Activated T-cell treated with anti-CD3 and anti-CD28 coated beads, Interleukin-2, amount 50 U/mL, for 72 hours (primary cell): ENCODE measurements at regions not wholly inside any gene's neighbourhood (a gene's known extent, or its start where the extent isn't known, plus 50 kb on each side); places are given as distances from the start of the nearest gene placed in this dataset.
"Not testable (repeated sequence)": the region's sequence is repeated elsewhere in the genome, so short reads cannot be mapped to it uniquely, and the experiment has no call there.

Experiments
- ATAC-seq, 2 donors: fragments of 150-1000 bp; cut with Tn5 transposase; replicated peaks in 1 of 2; 2 replicates each; pipeline ENCODE4 v1.10.0; 2021; ENCODE audit warnings: moderate library complexity in 2 of 2, mild to moderate bottlenecking in 1 of 2
- DNase-seq, 2 donors: peaks; one replicate each; pipeline ENCODE4 v3.0.0; 2021 to 2022; ENCODE audit warnings: mixed read lengths in 1 of 2
- H3K27ac Mint-ChIP-seq: one replicate; pipeline ENCODE4 v1.8.0; 2022; ENCODE audit warnings: mild to moderate bottlenecking, moderate library complexity, mixed read lengths
- H3K27me3 Mint-ChIP-seq: one replicate; pipeline ENCODE4 v1.8.0; 2022; ENCODE audit warnings: low read depth, mixed read lengths
- H3K36me3 Mint-ChIP-seq, 2 donors: one replicate each; pipeline ENCODE4 v1.8.0; 2022; ENCODE audit warnings: mixed read lengths in 2 of 2, mild to moderate bottlenecking in 1 of 2; ENCODE audit not compliant: insufficient read depth in 2 of 2
- H3K4me1 Mint-ChIP-seq: one replicate; pipeline ENCODE4 v1.8.0; 2022; ENCODE audit warnings: low read depth, mixed read lengths
- H3K4me3 Mint-ChIP-seq, 2 donors: one replicate each; pipeline ENCODE4 v1.8.0; 2022; ENCODE audit warnings: mild to moderate bottlenecking in 2 of 2, mixed read lengths in 2 of 2, moderate library complexity in 2 of 2
- H3K9me3 Mint-ChIP-seq, 2 donors: one replicate each; pipeline ENCODE4 v1.8.0; 2022; ENCODE audit warnings: mixed read lengths in 2 of 2

DNA sequence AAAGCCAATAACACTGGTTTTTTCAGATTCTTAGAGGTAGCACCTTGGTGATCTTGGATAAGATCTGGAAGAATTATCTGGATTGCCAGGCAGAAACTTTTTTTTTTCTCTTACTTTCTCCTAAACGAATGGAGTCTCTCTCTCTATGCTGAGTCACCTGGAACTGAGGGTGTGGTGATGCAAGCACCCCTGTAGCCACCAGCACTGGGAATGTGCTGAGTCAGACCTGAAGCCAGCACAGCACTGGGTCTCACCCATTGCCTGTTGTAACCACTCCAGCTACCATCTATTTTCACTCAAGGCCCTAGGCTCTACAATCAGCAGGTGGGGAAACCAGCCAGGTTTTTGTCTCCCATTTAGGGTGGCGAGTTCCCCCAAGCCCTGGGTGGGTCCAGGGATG is 923.8 kb downstream of the RAPGEF2 start:
- Mint-ChIP-seq H3K27me3 (no peaks in the 10 kb centered on the region), H3K9me3 (peaks cover 1 to 5% of the 10 kb centered on the region in 2 donors), H3K36me3 (no peaks in the 10 kb centered on the region), H3K4me3 (no peak overlapping the region), H3K27ac (no peak overlapping the region), H3K4me1 (no peaks in the 10 kb centered on the region)
- no peak for ATAC-seq
- DNase-seq = no peak

GRCh38 chr4:160034501-160034900 is 931.6 kb downstream of the RAPGEF2 start:
- peaks cover 0 to 4% of the 10 kb centered on the region in 2 donors for H3K9me3 Mint-ChIP-seq
- no peak for DNase-seq
- no peak for ATAC-seq
- H3K36me3 Mint-ChIP-seq = no peaks in the 10 kb centered on the region
- no peaks in the 10 kb centered on the region for H3K4me1 Mint-ChIP-seq
- no peak overlapping the region for H3K27ac Mint-ChIP-seq
- H3K4me3 Mint-ChIP-seq = no peak overlapping the region
- no peaks in the 10 kb centered on the region for H3K27me3 Mint-ChIP-seq

DNA sequence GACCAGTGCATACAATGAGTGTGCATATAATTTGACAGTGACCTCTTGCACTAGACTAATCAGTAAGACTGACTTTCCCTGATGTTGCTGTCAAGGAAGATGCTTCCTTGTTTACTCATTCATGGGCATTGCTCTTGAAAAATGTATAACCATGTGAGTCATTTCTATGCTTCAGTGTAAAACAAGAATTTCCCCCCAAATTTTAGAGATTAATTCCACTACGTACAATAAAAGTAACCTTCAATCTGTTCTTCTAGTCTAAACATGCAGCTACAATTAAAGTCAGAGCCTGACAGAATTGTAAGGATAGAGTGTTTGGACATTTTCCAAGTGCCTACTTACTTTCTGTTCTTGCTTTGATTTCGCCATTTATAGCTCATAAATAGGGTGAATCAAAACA is 935.7 kb downstream of the RAPGEF2 start:
- DNase-seq (no peak), ATAC-seq (no peak)
- peaks cover 0 to 5% of the 10 kb centered on the region in 2 donors for H3K9me3 Mint-ChIP-seq
- no peak overlapping the region for H3K4me3 Mint-ChIP-seq
- no peaks in the 10 kb centered on the region for H3K4me1 Mint-ChIP-seq
- H3K27me3 Mint-ChIP-seq = no peaks in the 10 kb centered on the region
- no peaks in the 10 kb centered on the region for H3K36me3 Mint-ChIP-seq
- no peak overlapping the region for H3K27ac Mint-ChIP-seq

DNA sequence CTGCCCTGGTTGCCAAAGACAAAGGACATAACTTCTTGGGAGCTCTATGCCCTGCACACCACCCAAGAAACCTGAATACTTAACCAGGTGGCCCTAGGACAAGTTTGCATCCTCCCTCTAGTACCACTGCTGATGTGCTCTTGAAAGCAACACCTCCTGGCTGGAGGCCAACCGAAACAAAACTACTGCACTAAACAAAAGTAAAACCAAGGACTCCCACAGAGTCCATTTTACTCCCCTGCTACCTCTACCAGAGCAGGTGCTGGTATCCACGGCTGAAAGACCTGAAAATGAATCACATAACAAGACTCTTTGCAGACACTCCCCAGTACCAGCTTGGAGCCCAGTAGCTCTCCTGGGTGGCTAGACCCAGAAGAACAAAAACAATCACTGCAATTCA is 941.8 kb downstream of the RAPGEF2 start:
- no peak for ATAC-seq
- DNase-seq = no peak
- Mint-ChIP-seq H3K27ac (no peak overlapping the region), H3K36me3 (no peaks in the 10 kb centered on the region), H3K4me3 (no peak overlapping the region), H3K4me1 (no peaks in the 10 kb centered on the region), H3K9me3 (peaks cover 9 to 18% of the 10 kb centered on the region in 2 donors), H3K27me3 (no peaks in the 10 kb centered on the region)

DNA sequence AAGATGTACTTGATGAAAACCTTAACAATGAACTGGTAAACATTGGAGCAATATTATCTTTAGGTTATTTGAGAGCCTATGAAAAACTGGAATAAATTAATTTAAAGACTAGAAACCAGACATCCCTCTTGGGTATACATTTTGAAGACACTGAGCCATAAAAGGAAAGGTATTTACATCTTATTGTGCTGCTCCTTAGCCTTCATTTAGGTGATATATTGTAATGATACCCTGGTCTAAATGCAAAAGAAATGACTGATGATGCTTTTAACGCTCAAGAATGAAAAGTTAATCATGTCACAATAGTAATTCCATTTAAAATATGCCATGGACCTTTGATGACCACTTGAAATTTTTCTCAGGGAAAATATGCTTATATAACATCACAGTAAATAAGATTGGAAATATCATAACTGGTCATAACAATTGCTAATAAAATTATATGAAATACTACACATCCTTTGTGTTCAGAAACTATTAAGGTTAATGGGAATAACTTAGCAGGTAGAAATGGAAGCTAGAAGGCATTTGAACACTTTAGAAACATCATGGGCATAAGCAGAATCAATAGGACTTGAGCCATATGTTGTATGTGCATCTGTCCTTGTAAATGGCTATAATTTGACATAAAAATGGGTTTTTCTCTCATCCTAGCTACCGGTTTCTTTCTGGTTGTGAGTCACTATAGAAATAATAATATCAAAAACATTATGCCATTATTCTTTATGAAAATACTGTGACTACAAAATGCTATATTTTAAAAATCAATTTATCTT is 979.7 kb downstream of the RAPGEF2 start:
- Mint-ChIP-seq H3K27me3 (no peaks in the 10 kb centered on the region), H3K4me1 (no peaks in the 10 kb centered on the region), H3K9me3 (peaks cover 5 to 16% of the 10 kb centered on the region in 2 donors), H3K4me3 (no peak overlapping the region), H3K36me3 (no peaks in the 10 kb centered on the region), H3K27ac (no peak overlapping the region)
- no peak for ATAC-seq
- DNase-seq = no peak

DNA sequence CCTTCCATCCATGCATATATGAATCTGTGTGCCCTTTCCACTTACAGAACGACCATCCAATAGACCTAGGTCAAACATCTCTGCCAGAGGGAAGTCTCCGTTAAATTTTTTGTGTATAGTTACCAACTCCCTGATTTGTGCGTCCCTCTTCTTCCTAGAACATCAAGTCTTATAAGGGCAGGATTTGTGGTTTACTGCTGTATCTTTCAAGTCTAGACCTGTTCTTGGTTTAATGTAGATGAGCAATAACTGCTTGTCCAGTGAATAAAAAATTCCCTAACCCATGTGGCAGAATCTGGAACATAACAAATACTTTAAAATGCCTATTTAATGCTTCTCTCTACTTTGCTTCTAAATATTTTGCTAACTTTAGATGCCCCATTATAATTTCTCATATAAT is 988.8 kb downstream of the RAPGEF2 start:
- H3K4me3 Mint-ChIP-seq = no peak overlapping the region
- no peak overlapping the region for H3K27ac Mint-ChIP-seq
- H3K4me1 Mint-ChIP-seq = no peaks in the 10 kb centered on the region
- no peak for DNase-seq
- H3K27me3 Mint-ChIP-seq = no peaks in the 10 kb centered on the region
- no peaks in the 10 kb centered on the region for H3K36me3 Mint-ChIP-seq
- H3K9me3 Mint-ChIP-seq = peaks cover 18 to 21% of the 10 kb centered on the region in 2 donors
- no peak for ATAC-seq

DNA sequence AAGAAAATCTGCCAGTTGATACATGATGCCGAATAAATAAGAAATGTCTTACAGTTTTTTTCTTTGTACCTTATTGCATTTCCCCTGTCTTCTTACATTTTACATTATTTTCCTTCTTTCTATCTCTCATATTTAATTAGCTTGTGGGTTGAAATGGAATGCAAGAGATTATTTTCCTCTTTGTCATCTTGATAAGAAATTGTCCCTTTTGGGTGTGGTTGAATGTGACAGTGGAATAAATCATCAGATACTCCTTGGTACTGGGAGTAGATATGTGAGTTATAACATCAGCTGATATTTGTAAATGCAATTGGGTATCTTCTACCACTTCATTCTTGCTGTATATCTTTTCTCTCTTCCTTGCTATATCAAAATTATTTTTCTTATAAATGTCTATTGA is 997.4 kb downstream of the RAPGEF2 start:
- Mint-ChIP-seq H3K4me1 (no peaks in the 10 kb centered on the region), H3K27ac (no peak overlapping the region), H3K9me3 (peaks cover 9 to 11% of the 10 kb centered on the region in 2 donors), H3K36me3 (no peaks in the 10 kb centered on the region), H3K4me3 (no peak overlapping the region), H3K27me3 (no peaks in the 10 kb centered on the region)
- no peak for DNase-seq
- no peak for ATAC-seq

GRCh38 chr4:160110891-160111290 is 1008.0 kb downstream of the RAPGEF2 start:
- H3K27me3 Mint-ChIP-seq = no peaks in the 10 kb centered on the region
- H3K9me3 Mint-ChIP-seq = peaks cover 11 to 12% of the 10 kb centered on the region in 2 donors
- H3K4me3 Mint-ChIP-seq = no peak overlapping the region
- no peaks in the 10 kb centered on the region for H3K4me1 Mint-ChIP-seq
- H3K27ac Mint-ChIP-seq = no peak overlapping the region
- peaks cover 4 to 6% of the 10 kb centered on the region in 2 donors for H3K36me3 Mint-ChIP-seq
- DNase-seq (no peak), ATAC-seq (no peak)

- peaks cover 0 to 3% of the 10 kb centered on the region in 2 donors for H3K36me3 Mint-ChIP-seq
- no peaks in the 10 kb centered on the region for H3K27me3 Mint-ChIP-seq
- H3K27ac Mint-ChIP-seq = no peak overlapping the region
- H3K4me3 Mint-ChIP-seq = no peak overlapping the region
- peaks cover 4 to 11% of the 10 kb centered on the region in 2 donors for H3K9me3 Mint-ChIP-seq
- ATAC-seq (no peak), DNase-seq (no peak)
- H3K4me1 Mint-ChIP-seq = no peaks in the 10 kb centered on the region
These were observed 1014.8 kb downstream of the RAPGEF2 start for GRCh38 chr4:160117686-160118085.

- not testable (repeated sequence) for ATAC-seq, H3K9me3 Mint-ChIP-seq, H3K4me3 Mint-ChIP-seq, H3K27me3 Mint-ChIP-seq, H3K4me1 Mint-ChIP-seq, H3K27ac Mint-ChIP-seq, H3K36me3 Mint-ChIP-seq, DNase-seq
These were observed 1022.9 kb downstream of the RAPGEF2 start for GRCh38 chr4:160125576-160126287.

GRCh38 chr4:160127211-160127610 is 1024.3 kb downstream of the RAPGEF2 start:
- Mint-ChIP-seq H3K9me3 (peaks cover 0 to 9% of the 10 kb centered on the region in 2 donors), H3K4me3 (no peak overlapping the region), H3K4me1 (no peaks in the 10 kb centered on the region), H3K27me3 (no peaks in the 10 kb centered on the region), H3K36me3 (peaks cover 0 to 8% of the 10 kb centered on the region in 2 donors), H3K27ac (no peak overlapping the region)
- DNase-seq (no peak), ATAC-seq (no peak)

GRCh38 chr4:160129439-160129838 is 1026.6 kb downstream of the RAPGEF2 start:
- DNase-seq (no peak), ATAC-seq (no peak)
- Mint-ChIP-seq H3K27ac (no peak overlapping the region), H3K36me3 (peaks cover 0 to 9% of the 10 kb centered on the region in 2 donors), H3K4me3 (no peak overlapping the region), H3K4me1 (no peaks in the 10 kb centered on the region), H3K9me3 (peaks cover 5 to 17% of the 10 kb centered on the region in 2 donors), H3K27me3 (no peaks in the 10 kb centered on the region)

- ATAC-seq = no peak
- H3K27ac Mint-ChIP-seq = no peak overlapping the region
- H3K4me3 Mint-ChIP-seq = no peak overlapping the region
- H3K9me3 Mint-ChIP-seq = peaks cover 8 to 14% of the 10 kb centered on the region in 2 donors
- no peaks in the 10 kb centered on the region for H3K27me3 Mint-ChIP-seq
- H3K36me3 Mint-ChIP-seq = peaks cover 0 to 9% of the 10 kb centered on the region in 2 donors
- no peak for DNase-seq
- no peaks in the 10 kb centered on the region for H3K4me1 Mint-ChIP-seq
These were observed 1033.1 kb downstream of the RAPGEF2 start for GRCh38 chr4:160136021-160136420.
